H1 (cell line): ENCODE measurements at regions not wholly inside any gene's neighbourhood (a gene's known extent, or its start where the extent isn't known, plus 50 kb on each side); places are given as distances from the start of the nearest gene placed in this dataset.

ENCODE experiments used
- CTCF ChIA-PET: fragments of 300-600 bp; sonication (Branson Sonifier 250); formaldehyde crosslinking; loops from one replicate; lab custom pipeline; 2021; ENCODE audit not compliant: partially characterized antibody; lab: Charles Lee
- POLR2A ChIA-PET: fragments of 300-600 bp; sonication (Branson Sonifier 250); formaldehyde crosslinking; loops from one replicate; lab custom pipeline; 2021; ENCODE audit warnings: inconsistent platforms; ENCODE audit not compliant: partially characterized antibody; lab: Charles Lee
- DNase-seq, 2 experiments: peaks; one replicate each; pipeline versions ENCODE4 v3.0.0 to v3.0.0-alpha.2; 2010 to 2022; ENCODE audit warnings: low spot score in 2 of 2, low read depth in 1 of 2, mixed read lengths in 1 of 2
- FAIRE-seq: peaks from 2 replicates; lab custom pipeline; 2011; peaks lifted over from hg19 to GRCh38; lab: Jason Lieb, UNC
- H2AFZ ChIP-seq: 2 replicates; pipeline ENCODE4 v1.8.1; 2012; ENCODE audit warnings: low read length, inconsistent platforms
- H2AK5ac ChIP-seq: 2 replicates; pipeline ENCODE4 v1.6.1; 2013; ENCODE audit warnings: low read depth, low read length
- H2BK120ac ChIP-seq: replicated peaks from 2 replicates; pipeline ENCODE3; 2013; ENCODE audit warnings: low read depth, low read length, inconsistent platforms
- H2BK12ac ChIP-seq: 2 replicates; pipeline ENCODE4 v1.6.1; 2013; ENCODE audit warnings: low read depth, low read length
- H2BK15ac ChIP-seq: 2 replicates; pipeline ENCODE4 v1.6.1; 2013; ENCODE audit warnings: low read length
- H2BK20ac ChIP-seq: 2 replicates; pipeline ENCODE4 v1.6.1; 2013; ENCODE audit warnings: low read length
- H2BK5ac ChIP-seq: 2 replicates; pipeline ENCODE4 v1.6.1; 2013; ENCODE audit warnings: low read depth, low read length
- H3K14ac ChIP-seq: 2 replicates; pipeline ENCODE4 v1.6.1; 2013; ENCODE audit warnings: inconsistent platforms; ENCODE audit not compliant: insufficient read length
- H3K18ac ChIP-seq: 2 replicates; pipeline ENCODE4 v1.6.1; 2013; ENCODE audit warnings: low read length; ENCODE audit errors: extremely low read depth
- H3K23ac ChIP-seq: 2 replicates; pipeline ENCODE4 v1.6.1; 2013; ENCODE audit warnings: inconsistent platforms; ENCODE audit not compliant: insufficient read length
- H3K23me2 ChIP-seq: 2 replicates; pipeline ENCODE4 v1.6.1; 2013; ENCODE audit warnings: low read depth, low read length
- H3K27ac ChIP-seq: 2 replicates; pipeline ENCODE4 v1.6.1; 2011; ENCODE audit warnings: low read depth, low read length, inconsistent platforms
- H3K27me3 ChIP-seq, 4 experiments: replicated peaks in 1 of 4; 1 replicate in 1 of 4; 2 replicates in 3 of 4; pipeline versions ENCODE4 v1.6.1 to v1.8.1; 2011 to 2013; ENCODE audit warnings: low read length in 3 of 4, mild to moderate bottlenecking in 3 of 4, inconsistent platforms in 2 of 4, mixed read lengths in 2 of 4, moderate library complexity in 1 of 4; ENCODE audit not compliant: control insufficient read depth in 3 of 4, insufficient read depth in 3 of 4; ENCODE audit errors: extremely low read depth in 1 of 4
- H3K36me3 ChIP-seq, 4 experiments: 2 replicates each; pipeline versions ENCODE4 v1.6.1 to v1.8.1; 2011 to 2013; ENCODE audit warnings: mild to moderate bottlenecking in 4 of 4, low read length in 3 of 4, moderate library complexity in 2 of 4, control low read depth in 1 of 4, inconsistent platforms in 1 of 4; ENCODE audit not compliant: insufficient read depth in 4 of 4, control insufficient read depth in 2 of 4
- H3K4ac ChIP-seq: replicated peaks from 2 replicates; pipeline ENCODE3; 2013; ENCODE audit warnings: low read length, low read depth, mixed read lengths, inconsistent platforms; ENCODE audit not compliant: insufficient read length
- H3K4me1 ChIP-seq, 4 experiments: replicated peaks in 1 of 4; 1 replicate in 1 of 4; 2 replicates in 3 of 4; pipeline versions ENCODE4 v1.6.1 to v1.8.1; 2011 to 2013; ENCODE audit warnings: low read length in 3 of 4, inconsistent platforms in 2 of 4, mixed read lengths in 1 of 4; ENCODE audit not compliant: insufficient read depth in 4 of 4, control insufficient read depth in 3 of 4
- H3K4me2 ChIP-seq, 2 experiments: 2 replicates each; pipeline versions ENCODE4 v1.6.1 to v1.8.1; 2011 to 2013; ENCODE audit warnings: low read depth in 2 of 2, low read length in 2 of 2, control low read depth in 1 of 2, inconsistent platforms in 1 of 2, mild to moderate bottlenecking in 1 of 2; ENCODE audit not compliant: insufficient read depth in 1 of 2
- H3K4me3 ChIP-seq, 4 experiments: fragments of 200-600, 300-600 bp in 1 of 4; sonication (generic), shearing (Covaris generic), sonication (Bioruptor Twin) in 1 of 4; 2 replicates each; pipeline versions ENCODE4 v1.5.1 to v1.8.1; 2011 to 2016; ENCODE audit warnings: low read length in 4 of 4, low read depth in 3 of 4, control low read depth in 2 of 4, inconsistent platforms in 2 of 4, mild to moderate bottlenecking in 2 of 4, mixed read lengths in 1 of 4, moderate library complexity in 1 of 4; ENCODE audit not compliant: insufficient read depth in 2 of 4; ENCODE audit errors: extremely low read depth in 1 of 4
- H3K56ac ChIP-seq: replicated peaks from 2 replicates; pipeline ENCODE3; 2013; ENCODE audit warnings: low read depth, mild to moderate bottlenecking, mixed read lengths, low read length, inconsistent platforms; ENCODE audit not compliant: insufficient read length
- H3K79me1 ChIP-seq: 2 replicates; pipeline ENCODE4 v1.6.1; 2013; ENCODE audit warnings: low read depth, low read length, control low read depth
- H3K79me2 ChIP-seq, 2 experiments: 2 replicates each; pipeline versions ENCODE4 v1.6.1 to v1.8.1; 2012 to 2013; ENCODE audit warnings: low read length in 2 of 2, mild to moderate bottlenecking in 2 of 2, inconsistent platforms in 1 of 2; ENCODE audit not compliant: insufficient read depth in 2 of 2, control insufficient read depth in 1 of 2
- H3K9ac ChIP-seq, 4 experiments: replicated peaks in 1 of 4; 1 replicate in 1 of 4; 2 replicates in 3 of 4; pipeline versions ENCODE4 v1.6.1 to v1.8.1; 2011 to 2013; ENCODE audit warnings: low read depth in 3 of 4, low read length in 3 of 4, control low read depth in 2 of 4, mild to moderate bottlenecking in 2 of 4, moderate library complexity in 2 of 4, inconsistent platforms in 1 of 4; ENCODE audit errors: extremely low read depth in 1 of 4
- H3K9me3 ChIP-seq, 2 experiments: 2 replicates each; pipeline versions ENCODE4 v1.6.1 to v1.8.1; 2012 to 2013; ENCODE audit warnings: mild to moderate bottlenecking in 2 of 2, moderate library complexity in 2 of 2, control low read depth in 1 of 2, inconsistent platforms in 1 of 2, low read depth in 1 of 2, low read length in 1 of 2, mixed read lengths in 1 of 2; ENCODE audit not compliant: insufficient read depth in 2 of 2
- H4K20me1 ChIP-seq, 2 experiments: replicated peaks in 1 of 2; 2 replicates each; pipeline versions ENCODE3 to v1.8.1; 2011 to 2013; ENCODE audit warnings: inconsistent platforms in 2 of 2, low read length in 2 of 2, mild to moderate bottlenecking in 1 of 2; ENCODE audit not compliant: insufficient read depth in 2 of 2, control insufficient read depth in 1 of 2
- H4K5ac ChIP-seq: 2 replicates; pipeline ENCODE4 v1.6.1; 2013; ENCODE audit warnings: low read length, low read depth, mixed read lengths, inconsistent platforms; ENCODE audit not compliant: insufficient read length
- H4K8ac ChIP-seq: 2 replicates; pipeline ENCODE4 v1.8.0; 2013; ENCODE audit warnings: mild to moderate bottlenecking, moderate library complexity, low read length, inconsistent platforms; ENCODE audit not compliant: insufficient read depth; ENCODE audit errors: extremely low read depth
- H4K91ac ChIP-seq: replicated peaks from 2 replicates; pipeline ENCODE3; 2013; ENCODE audit warnings: low read length, mixed read lengths, inconsistent platforms; ENCODE audit not compliant: insufficient read length
- SRF ChIP-seq: IDR thresholded peaks from 2 replicates; pipeline ENCODE4 v1.6.1; 2011; ENCODE audit warnings: mild to moderate bottlenecking, low read depth, low read length, moderate library complexity
- WGBS, 2 experiments: shearing (Covaris generic) in 1 of 2; methylation state at CpG; one replicate each; pipeline versions ENCODE4 v1.1.6 to v1.1.7; 2013 to 2015; ENCODE audit warnings: low lambda C conversion rate in 2 of 2, mixed read lengths in 2 of 2, inconsistent platforms in 1 of 2, low coverage in 1 of 2, missing lambda C conversion rate in 1 of 2; ENCODE audit not compliant: insufficient replicate concordance in 2 of 2, insufficient coverage in 1 of 2, insufficient read length in 1 of 2; ENCODE audit errors: extremely low coverage in 1 of 2, missing lambda C conversion rate in 1 of 2; 5-methylcytosine and 5-hydroxymethylcytosine counted together

DNA sequence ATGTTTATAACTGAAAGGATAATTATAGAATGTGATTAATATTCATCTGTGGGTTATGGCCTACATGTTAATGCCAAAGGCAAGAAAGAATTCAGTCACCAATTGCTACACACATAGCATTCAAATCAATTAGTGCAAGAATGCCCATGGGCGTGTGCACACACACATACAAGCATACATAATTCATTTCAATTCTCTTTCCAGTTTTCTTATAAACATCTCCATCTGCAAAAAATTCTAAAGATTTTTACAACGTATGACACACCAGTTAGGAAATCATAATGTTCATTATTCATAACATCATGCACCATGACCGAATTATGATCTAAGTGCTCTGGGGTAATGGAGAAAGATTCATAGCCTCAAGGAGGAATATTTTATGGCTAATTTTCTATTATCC is 111.0 kb upstream of the ADTRP start:
- no peaks in the 10 kb centered on the region for H3K23me2 ChIP-seq
- H2BK5ac ChIP-seq = no peak overlapping the region
- H3K79me2 ChIP-seq = no peaks in the 10 kb centered on the region
- no peak overlapping the region for H4K8ac ChIP-seq
- no peaks in the 10 kb centered on the region for H3K27me3 ChIP-seq
- H3K23ac ChIP-seq = no peak overlapping the region
- no peak for TF ChIP-seq SRF
- H2AFZ ChIP-seq = no peak overlapping the region
- no peak overlapping the region for H3K9ac ChIP-seq
- no peak overlapping the region for H3K4ac ChIP-seq
- no peaks in the 10 kb centered on the region for H4K20me1 ChIP-seq
- no peak overlapping the region for H2AK5ac ChIP-seq
- no peak overlapping the region for H3K18ac ChIP-seq
- H3K79me1 ChIP-seq = no peaks in the 10 kb centered on the region
- H3K36me3 ChIP-seq = no peaks in the 10 kb centered on the region
- FAIRE-seq (no peak), DNase-seq (no peak)
- H4K5ac ChIP-seq = no peak overlapping the region
- H2BK15ac ChIP-seq = no peak overlapping the region
- no peak overlapping the region for H3K27ac ChIP-seq
- no peak overlapping the region for H3K14ac ChIP-seq
- H3K4me2 ChIP-seq = no peak overlapping the region
- H3K4me3 ChIP-seq = no peak overlapping the region
- no peak overlapping the region for H2BK20ac ChIP-seq
- no peak overlapping the region for H4K91ac ChIP-seq
- WGBS, 2 experiments = 90% methylated on average over 3 of the region's 3 CpGs; no CpG with 5 or more reads in 1 of the 2 experiments
- ChIA-PET CTCF (no interaction called here), POLR2A (no interaction called here)
- no peak overlapping the region for H2BK120ac ChIP-seq
- H3K9me3 ChIP-seq = peaks cover 0 to 3% of the 10 kb centered on the region in 2 experiments; a peak in 1 of 4 replicates
- peaks cover 0 to 9% (median 3%) of the 10 kb centered on the region in 4 experiments; a peak in 2 of 7 replicates for H3K4me1 ChIP-seq
- H3K56ac ChIP-seq = no peak overlapping the region
- no peak overlapping the region for H2BK12ac ChIP-seq
